ENCODE measurements at regions not wholly inside any gene's neighbourhood (a gene's known extent, or its start where the extent isn't known, plus 50 kb on each side); places are given as distances from the start of the nearest gene placed in this dataset.

- no peak for ATAC-seq
- WGBS (ENCODE audit: insufficient coverage, insufficient replicate concordance, low lambda C conversion rate, missing lambda C conversion rate) = 0% methylated on average over 3 of the region's 3 CpGs
- no peak for DNase-seq (ENCODE audit: low read depth, low spot score)
- H3K36me3 ChIP-seq (ENCODE audit: control insufficient read depth in 2 of 2, insufficient read depth in 2 of 2, low read length in 1 of 2) = no peaks in the 10 kb centered on the region
- no peak overlapping the region for H2AFZ ChIP-seq (ENCODE audit: control insufficient read depth, low read depth, low read length)
- no peaks in the 10 kb centered on the region for H3K4me1 ChIP-seq (ENCODE audit: control insufficient read depth, insufficient read depth, low read length)
- no peak for TF ChIP-seq HSF1 (IDR thresholded peaks at IDR 0.05; ENCODE audit: low read depth, low read length)
- no peak for TF ChIP-seq CEBPZ (IDR thresholded peaks at IDR 0.05; ENCODE audit: low read depth, low read length)
- no peak for TF ChIP-seq E2F4 (IDR thresholded peaks at IDR 0.05; ENCODE audit: low read depth, low read length)
- TF ChIP-seq PBX3 (IDR thresholded peaks at IDR 0.05; ENCODE audit: insufficient replicate concordance, low read depth, low read length) = no peak
- TF ChIP-seq FOXK2 (IDR thresholded peaks at IDR 0.05) = no peak
- H3K27me3 ChIP-seq (replicated peaks in 1 of 2; ENCODE audit: control insufficient read depth in 2 of 2, insufficient read depth in 2 of 2, low read length in 1 of 2) = peaks cover 0 to 3% of the 10 kb centered on the region in 2 experiments; a peak in 2 of 4 replicates
- CTCF ChIA-PET = no interaction called here
- H3K4me2 ChIP-seq (ENCODE audit: control insufficient read depth, insufficient read depth) = no peak overlapping the region
- SMC1A ChIA-PET (ENCODE audit: uncharacterized antibody, unreplicated experiment) = no interaction called here
- no peak overlapping the region for H3K27ac ChIP-seq (ENCODE audit: control insufficient read depth, insufficient read depth)
- intact Hi-C loops (cut with micrococcal nuclease; ENCODE audit: unreplicated experiment) (no loop called here), in situ Hi-C loops (cut with MboI) (no loop called here)
- BruUV-seq (replicated peaks) = no TSS peak
- FAIRE-seq = no peak
- no peak overlapping the region for H3K4me3 ChIP-seq
- RAD21 ChIA-PET (ENCODE audit: unreplicated experiment) = no interaction called here
- no peak overlapping the region for H3K9ac ChIP-seq (ENCODE audit: control insufficient read depth, insufficient read depth, low read length)
- POLR2A ChIA-PET = no interaction called here
- no peaks in the 10 kb centered on the region for H3K9me3 ChIP-seq (replicated peaks; ENCODE audit: control insufficient read depth, insufficient read depth, low read length)
- H4K20me1 ChIP-seq (ENCODE audit: control insufficient read depth, insufficient read depth) = no peaks in the 10 kb centered on the region
- H3K79me2 ChIP-seq (ENCODE audit: control insufficient read depth, insufficient read depth, low read length) = no peaks in the 10 kb centered on the region
These were observed 78.8 kb upstream of the IPO9 start for GRCh38 chr1:201750120-201750519.

All from GM12878 (cell line).